OCI-LY1 (cell line): ENCODE measurements at regions not wholly inside any gene's neighbourhood (a gene's known extent, or its start where the extent isn't known, plus 50 kb on each side); places are given as distances from the start of the nearest gene placed in this dataset.

ENCODE experiments used
- CTCF ChIP-seq: fragments of 200-600 bp; sonication (generic), shearing (Covaris generic); IDR thresholded peaks from 2 replicates; pipeline ENCODE4 v1.5.1; 2017; ENCODE audit warnings: mild to moderate bottlenecking, antibody characterized with exemption, low read length, moderate library complexity, mixed read lengths
- EZH2 ChIP-seq: fragments of 200-600 bp; sonication (generic), shearing (Covaris generic); IDR thresholded peaks from 2 replicates; pipeline ENCODE4 v1.8.0; 2017; ENCODE audit warnings: borderline replicate concordance, mixed run types, mild to moderate bottlenecking, antibody characterized with exemption, low read length, moderate library complexity, mixed read lengths

DNA sequence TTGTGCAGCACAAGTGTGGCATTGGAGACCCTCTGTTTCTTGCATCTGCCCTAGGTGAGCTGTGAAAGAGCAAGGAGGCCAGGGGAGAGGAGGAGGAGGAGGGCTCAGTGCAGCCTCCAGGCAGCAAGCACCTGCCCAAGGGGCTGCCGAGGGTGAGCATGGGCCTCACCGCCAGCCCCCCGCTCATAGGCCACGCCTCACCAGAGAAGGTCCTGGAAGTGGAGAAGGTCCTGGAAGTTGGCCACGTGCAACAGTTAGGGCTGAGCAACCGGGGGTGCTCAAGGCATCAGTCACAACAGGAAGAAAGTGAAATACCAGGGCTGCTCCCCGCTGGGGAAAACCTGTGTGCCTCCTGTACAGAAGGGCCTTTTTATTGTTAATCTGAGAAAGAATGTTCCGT lies 168.9 kb downstream of the TEX29 start:
- TF ChIP-seq CTCF (no peak), EZH2 (no peak)
